Endothelial cell of umbilical vein (primary cell): ENCODE measurements at regions not wholly inside any gene's neighbourhood (a gene's known extent, or its start where the extent isn't known, plus 50 kb on each side); places are given as distances from the start of the nearest gene placed in this dataset.

ENCODE experiments used
- BruUV-seq: library from RNA; stranded (reverse); fragments of 400-500 nt; replicated peaks from 2 replicates; lab custom pipeline; 2021; lab: Mats Ljungman, UMichigan
- CTCF ChIA-PET: fragments of 300-600, 350-600 bp; sonication (Branson Sonifier 250); formaldehyde crosslinking; loops from one replicate; lab custom pipeline; 2021; ENCODE audit warnings: antibody characterized with exemption, inconsistent platforms; lab: Charles Lee
- POLR2A ChIA-PET: fragments of 300-600, 350-600 bp; sonication (Branson Sonifier 250); formaldehyde crosslinking; loops from one replicate; lab custom pipeline; 2021; ENCODE audit warnings: antibody characterized with exemption, inconsistent platforms; lab: Charles Lee
- DNase-seq: peaks from one replicate; pipeline ENCODE4 v3.0.0-alpha.2; 2011; ENCODE audit warnings: low read depth, low spot score
- FAIRE-seq: peaks from 2 replicates; lab custom pipeline; 2011; peaks lifted over from hg19 to GRCh38; lab: Jason Lieb, UNC
- H2AFZ ChIP-seq: 2 replicates; pipeline ENCODE4 v1.6.0; 2012; ENCODE audit warnings: low read depth, low read length, control low read depth, inconsistent platforms
- H3K27ac ChIP-seq: 2 replicates; pipeline ENCODE4 v1.5.1; 2011; ENCODE audit warnings: low read depth, mild to moderate bottlenecking, control low read depth, low read length, moderate library complexity; ENCODE audit not compliant: insufficient read depth
- H3K27me3 ChIP-seq, 2 experiments: 2 replicates each; pipeline versions ENCODE4 v1.6.0 to v1.6.1; 2011; ENCODE audit warnings: low read length in 2 of 2, mixed read lengths in 1 of 2; ENCODE audit not compliant: control insufficient read depth in 2 of 2, insufficient read depth in 2 of 2
- H3K36me3 ChIP-seq, 2 experiments: 2 replicates in 1 of 2; 3 replicates in 1 of 2; pipeline ENCODE4 v1.5.1; 2011; ENCODE audit warnings: low read length in 2 of 2, mild to moderate bottlenecking in 1 of 2, moderate library complexity in 1 of 2; ENCODE audit not compliant: control insufficient read depth in 2 of 2, insufficient read depth in 2 of 2; ENCODE audit errors: extremely low read depth in 1 of 2
- H3K4me1 ChIP-seq: 3 replicates; pipeline ENCODE4 v1.5.1; 2011; ENCODE audit warnings: mild to moderate bottlenecking, low read length; ENCODE audit not compliant: control insufficient read depth, insufficient read depth; ENCODE audit errors: extremely low read depth
- H3K4me2 ChIP-seq: 2 replicates; pipeline ENCODE4 v1.6.1; 2011; ENCODE audit warnings: low read length, control low read depth, mixed read lengths; ENCODE audit not compliant: insufficient read depth
- H3K4me3 ChIP-seq, 3 experiments: fragments of 200-600 bp in 1 of 3; sonication (generic), shearing (Covaris generic) in 1 of 3; replicated peaks in 1 of 3; 2 replicates each; pipeline ENCODE4 v1.5.1; 2011 to 2016; ENCODE audit warnings: control low read depth in 3 of 3, low read length in 3 of 3, mild to moderate bottlenecking in 2 of 3, inconsistent platforms in 1 of 3, low read depth in 1 of 3, moderate library complexity in 1 of 3; ENCODE audit not compliant: insufficient read depth in 1 of 3
- H3K79me2 ChIP-seq: 2 replicates; pipeline ENCODE4 v1.6.0; 2012; ENCODE audit warnings: low read length, inconsistent platforms; ENCODE audit not compliant: control insufficient read depth, insufficient read depth
- H3K9ac ChIP-seq: replicated peaks from 2 replicates; pipeline ENCODE3; 2011; ENCODE audit warnings: low read length, control low read depth; ENCODE audit not compliant: insufficient read depth; ENCODE audit errors: extremely low read depth
- H3K9me1 ChIP-seq: replicated peaks from 3 replicates; pipeline ENCODE4 v1.6.0; 2011; ENCODE audit warnings: mild to moderate bottlenecking, low read length; ENCODE audit not compliant: control insufficient read depth, insufficient read depth; ENCODE audit errors: extremely low read depth
- H3K9me3 ChIP-seq: replicated peaks from 2 replicates; pipeline ENCODE4 v1.5.1; 2012; ENCODE audit warnings: low read length, inconsistent platforms; ENCODE audit not compliant: control insufficient read depth, insufficient read depth
- H4K20me1 ChIP-seq: replicated peaks from 2 replicates; pipeline ENCODE3; 2011; ENCODE audit warnings: mild to moderate bottlenecking, low read length; ENCODE audit not compliant: control insufficient read depth, insufficient read depth; ENCODE audit errors: extremely low read depth
- EZH2 ChIP-seq: IDR thresholded peaks from 2 replicates; pipeline ENCODE4 v1.6.1; 2012; ENCODE audit warnings: borderline replicate concordance, low read depth, mild to moderate bottlenecking, moderate library complexity, low read length, inconsistent platforms; ENCODE audit not compliant: severe bottlenecking
- FOS ChIP-seq: IDR thresholded peaks from 2 replicates; pipeline ENCODE4 v1.6.1; 2011; ENCODE audit warnings: mild to moderate bottlenecking, low read length, moderate library complexity, borderline replicate concordance; ENCODE audit not compliant: insufficient read depth
- GATA2 ChIP-seq: IDR thresholded peaks from 2 replicates; pipeline ENCODE4 v1.7.0; 2011; ENCODE audit warnings: low read depth, mild to moderate bottlenecking, moderate library complexity, mixed read lengths, low read length; ENCODE audit not compliant: insufficient read length, insufficient read depth
- JUN ChIP-seq: IDR thresholded peaks from 2 replicates; pipeline ENCODE4 v1.6.1; 2011; ENCODE audit warnings: borderline replicate concordance, low read depth; ENCODE audit not compliant: insufficient read length, insufficient read depth
- MYC ChIP-seq: IDR thresholded peaks from one replicate; pipeline ENCODE4 v1.6.1; 2011; ENCODE audit warnings: mild to moderate bottlenecking, low read depth, low read length
- POLR2A ChIP-seq: IDR thresholded peaks from 2 replicates; pipeline ENCODE4 v1.6.1; 2012; ENCODE audit warnings: low read depth, mild to moderate bottlenecking, control low read depth, low read length
- POLR2AphosphoS5 ChIP-seq: IDR thresholded peaks from 2 replicates; pipeline ENCODE4 v1.6.1; 2012; ENCODE audit warnings: low read depth, mild to moderate bottlenecking, control low read depth, low read length, moderate library complexity; ENCODE audit not compliant: insufficient read depth
- dilution Hi-C: fragments of 300-500 bp; cut with MboI; formaldehyde crosslinking; loops from one replicate; pipeline ENCODE4 v1.15.0; 2019; ENCODE audit warnings: low sequenced_read_pairs; ENCODE audit not compliant: extremely low pct_ligation_motif_present
- intact Hi-C: fragments of 100-400 bp; cut with micrococcal nuclease; formaldehyde crosslinking; loops from one replicate; pipeline ENCODE4 v1.10.0; 2022
- TF ChIP-seq, protein P1 (sequence below): IDR thresholded peaks from 2 replicates; pipeline ENCODE4 v1.6.1; 2011; ENCODE audit not compliant: insufficient read depth, insufficient read length
- TF ChIP-seq, protein P2 (sequence below), 2 donors: IDR thresholded peaks; 1 replicate in 1 of 2; 2 replicates in 1 of 2; pipeline ENCODE4 v1.5.1; 2011; ENCODE audit warnings: low read length in 2 of 2, mild to moderate bottlenecking in 2 of 2, moderate library complexity in 2 of 2, control low read depth in 1 of 2, inconsistent platforms in 1 of 2, low read depth in 1 of 2; ENCODE audit not compliant: insufficient read depth in 1 of 2; ENCODE audit errors: extremely low read depth in 1 of 2

DNA sequence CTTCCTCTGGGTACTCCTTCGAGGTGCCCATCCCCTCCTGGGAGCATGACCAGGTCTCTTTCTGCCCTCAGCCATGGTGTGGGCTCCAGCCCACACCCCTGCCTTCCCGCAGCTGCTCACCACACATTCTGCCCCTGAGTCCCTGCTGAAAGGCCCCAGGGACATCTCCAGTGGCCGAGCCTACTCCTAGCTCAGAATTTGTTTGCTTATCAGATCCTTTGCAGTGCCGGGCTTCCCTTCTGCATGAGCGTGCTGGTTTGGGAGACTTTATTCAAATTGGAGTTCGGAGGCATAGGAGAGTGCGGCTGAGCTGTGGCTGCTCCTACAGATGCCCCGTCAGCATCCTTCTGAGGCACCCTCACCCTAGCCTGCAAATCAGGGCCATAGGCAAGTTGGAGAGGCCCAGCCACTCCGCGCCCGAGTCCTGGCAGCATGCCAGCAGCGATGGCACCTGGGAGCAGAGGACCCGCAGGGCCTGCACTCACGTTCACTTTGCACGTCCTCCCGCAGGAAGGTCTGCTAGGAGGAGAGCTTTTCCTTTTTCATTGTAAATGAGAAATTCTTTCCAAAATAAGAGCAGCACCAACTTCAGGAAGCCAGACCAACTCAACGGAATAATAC, 327.3 kb downstream of the QKI start:
- FAIRE-seq = no peak
- Histone ChIP-seq H2AFZ (no peak overlapping the region), H3K36me3 (no peaks in the 10 kb centered on the region), H3K4me2 (no peak overlapping the region), H3K79me2 (no peaks in the 10 kb centered on the region), H3K9me1 (no peaks in the 10 kb centered on the region), H3K9ac (no peak overlapping the region), H3K27me3 (no peaks in the 10 kb centered on the region), H3K4me3 (no peak overlapping the region), H3K4me1 (no peaks in the 10 kb centered on the region), H3K27ac (no peak overlapping the region), H4K20me1 (no peaks in the 10 kb centered on the region), H3K9me3 (no peaks in the 10 kb centered on the region)
- no TSS peak for BruUV-seq
- ChIA-PET CTCF (no interaction called here), POLR2A (no interaction called here)
- TF ChIP-seq, protein P1, sequence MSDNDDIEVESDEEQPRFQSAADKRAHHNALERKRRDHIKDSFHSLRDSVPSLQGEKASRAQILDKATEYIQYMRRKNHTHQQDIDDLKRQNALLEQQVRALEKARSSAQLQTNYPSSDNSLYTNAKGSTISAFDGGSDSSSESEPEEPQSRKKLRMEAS = no peak
- no peak for TF ChIP-seq EZH2
- TF ChIP-seq MYC = no peak
- no peak for TF ChIP-seq JUN
- intact Hi-C loops (no loop called here), dilution Hi-C loops (no loop called here)
- no peak for DNase-seq

DNA sequence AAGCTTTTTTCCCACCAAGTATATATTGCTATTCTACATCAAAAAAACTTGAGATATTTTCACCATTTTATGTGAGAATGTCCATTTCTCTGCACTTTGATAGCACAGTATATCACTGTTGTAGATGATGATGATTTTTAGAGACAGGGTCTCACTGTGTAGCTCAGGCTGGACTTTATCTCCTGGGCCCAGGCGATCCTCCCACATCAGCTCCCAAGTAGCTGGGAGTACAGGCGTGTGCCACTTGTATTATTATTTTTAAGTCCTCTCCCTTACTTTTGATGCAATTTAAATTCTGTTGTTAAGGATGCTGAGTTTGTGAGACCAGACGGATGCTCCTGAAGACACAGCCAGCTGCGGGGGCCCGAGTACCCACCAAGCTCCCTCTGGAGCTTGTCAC, 326.8 kb downstream of the QKI start:
- Histone ChIP-seq H3K4me3 (no peak overlapping the region), H4K20me1 (no peaks in the 10 kb centered on the region), H3K4me2 (no peak overlapping the region), H3K27ac (no peak overlapping the region), H3K4me1 (no peaks in the 10 kb centered on the region), H3K9me3 (no peaks in the 10 kb centered on the region), H3K9ac (no peak overlapping the region), H3K79me2 (no peaks in the 10 kb centered on the region), H2AFZ (no peak overlapping the region), H3K9me1 (no peaks in the 10 kb centered on the region), H3K27me3 (no peaks in the 10 kb centered on the region), H3K36me3 (no peaks in the 10 kb centered on the region)
- DNase-seq (no peak), FAIRE-seq (no peak)
- POLR2A ChIA-PET = no interaction called here
- dilution Hi-C loops = no loop called here
- intact Hi-C loops = no loop called here
- CTCF ChIA-PET = no interaction called here
- BruUV-seq = no TSS peak
- TF ChIP-seq, protein P1 = no peak
- TF ChIP-seq POLR2AphosphoS5 (no peak), FOS (no peak), MYC (no peak), JUN (no peak), POLR2A (no peak), EZH2 (no peak), GATA2 (no peak)
- TF ChIP-seq, protein P2, sequence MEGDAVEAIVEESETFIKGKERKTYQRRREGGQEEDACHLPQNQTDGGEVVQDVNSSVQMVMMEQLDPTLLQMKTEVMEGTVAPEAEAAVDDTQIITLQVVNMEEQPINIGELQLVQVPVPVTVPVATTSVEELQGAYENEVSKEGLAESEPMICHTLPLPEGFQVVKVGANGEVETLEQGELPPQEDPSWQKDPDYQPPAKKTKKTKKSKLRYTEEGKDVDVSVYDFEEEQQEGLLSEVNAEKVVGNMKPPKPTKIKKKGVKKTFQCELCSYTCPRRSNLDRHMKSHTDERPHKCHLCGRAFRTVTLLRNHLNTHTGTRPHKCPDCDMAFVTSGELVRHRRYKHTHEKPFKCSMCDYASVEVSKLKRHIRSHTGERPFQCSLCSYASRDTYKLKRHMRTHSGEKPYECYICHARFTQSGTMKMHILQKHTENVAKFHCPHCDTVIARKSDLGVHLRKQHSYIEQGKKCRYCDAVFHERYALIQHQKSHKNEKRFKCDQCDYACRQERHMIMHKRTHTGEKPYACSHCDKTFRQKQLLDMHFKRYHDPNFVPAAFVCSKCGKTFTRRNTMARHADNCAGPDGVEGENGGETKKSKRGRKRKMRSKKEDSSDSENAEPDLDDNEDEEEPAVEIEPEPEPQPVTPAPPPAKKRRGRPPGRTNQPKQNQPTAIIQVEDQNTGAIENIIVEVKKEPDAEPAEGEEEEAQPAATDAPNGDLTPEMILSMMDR (IDR thresholded peaks at IDR 0.05; ENCODE audit: extremely low read depth in 1 of 2, insufficient read depth in 1 of 2, low read depth in 1 of 2, low read length in 2 of 2) = no peak
